SK-N-DZ (cell line): ENCODE measurements at regions not wholly inside any gene's neighbourhood (a gene's known extent, or its start where the extent isn't known, plus 50 kb on each side); places are given as distances from the start of the nearest gene placed in this dataset.
"Not testable (repeated sequence)": the region's sequence is repeated elsewhere in the genome, so short reads cannot be mapped to it uniquely, and the experiment has no call there.

Experiments used
- DNase-seq: peaks from one replicate; pipeline ENCODE4 v3.0.0-alpha.2; 2015; ENCODE audit warnings: low spot score

- DNase-seq = no peak
Observed at GRCh38 chr5:110917161-110917875, 154.2 kb upstream of the TSLP start.

- no peak for DNase-seq
Observed at GRCh38 chr5:110918683-110919082, 152.8 kb upstream of the TSLP start.

GRCh38 chr5:110923971-110924370 lies 147.5 kb upstream of the TSLP start:
- no peak for DNase-seq

- DNase-seq = no peak
Observed at GRCh38 chr5:110925398-110925797, 146.1 kb upstream of the TSLP start.

GRCh38 chr5:110925916-110926315 lies 145.6 kb upstream of the TSLP start:
- no peak for DNase-seq

GRCh38 chr5:110932755-110933488 lies 138.6 kb upstream of the TSLP start:
- no peak for DNase-seq

GRCh38 chr5:110940136-110940535 lies 131.4 kb upstream of the TSLP start:
- no peak for DNase-seq

- no peak for DNase-seq
Observed at GRCh38 chr5:110945874-110946436, 125.6 kb upstream of the TSLP start.

- no peak for DNase-seq
Observed at GRCh38 chr5:110951373-110951791, 120.1 kb upstream of the TSLP start.

GRCh38 chr5:110956280-110956912 lies 115.1 kb upstream of the TSLP start:
- peak; percentile 6 for DNase-seq

GRCh38 chr5:110956913-110957813 lies 114.3 kb upstream of the TSLP start:
- DNase-seq = no peak

GRCh38 chr5:110957934-110958333 lies 113.6 kb upstream of the TSLP start:
- no peak for DNase-seq

GRCh38 chr5:110963495-110963894 lies 108.0 kb upstream of the TSLP start:
- DNase-seq = peak; percentile 51

GRCh38 chr5:110965773-110966581 lies 105.5 kb upstream of the TSLP start:
- DNase-seq = no peak

- DNase-seq = no peak
Observed at GRCh38 chr5:110968246-110969005, 103.1 kb upstream of the TSLP start.

- DNase-seq = no peak
Observed at GRCh38 chr5:110969502-110969901, 102.0 kb upstream of the TSLP start.

GRCh38 chr5:110973510-110973909 lies 98.0 kb upstream of the TSLP start:
- no peak for DNase-seq

- no peak for DNase-seq
Observed at GRCh38 chr5:110977915-110978314, 93.6 kb upstream of the TSLP start.

- not testable (repeated sequence) for DNase-seq
Observed at GRCh38 chr5:110985882-110986281, 85.6 kb upstream of the TSLP start.

GRCh38 chr5:110987573-110987972 lies 83.9 kb upstream of the TSLP start:
- DNase-seq = not testable (repeated sequence)
